ENCODE measurements at regions not wholly inside any gene's neighbourhood (a gene's known extent, or its start where the extent isn't known, plus 50 kb on each side); places are given as distances from the start of the nearest gene placed in this dataset.

DNA sequence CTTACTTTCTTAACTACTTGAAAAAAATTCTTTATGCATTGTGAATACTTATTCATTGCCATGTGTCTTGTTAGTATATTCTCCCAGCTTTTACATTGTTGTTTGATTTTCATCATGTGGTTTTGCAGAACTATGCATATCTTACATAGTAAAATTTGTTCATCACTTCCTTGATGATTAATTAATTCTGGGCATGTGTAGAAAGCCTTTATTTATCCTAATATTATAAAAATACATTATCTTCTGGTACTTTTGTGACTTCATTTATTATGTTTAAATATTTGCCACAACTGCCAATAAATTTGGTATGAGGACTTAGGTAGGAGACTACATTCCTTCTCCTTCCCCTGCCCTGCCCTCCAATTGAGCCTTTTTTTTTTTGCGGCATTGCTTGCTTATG, 166.0 kb upstream of the ZNF32 start:
- no peaks in the 10 kb centered on the region for H3K27me3 ChIP-seq (ENCODE audit: control insufficient read depth in 2 of 2, insufficient read depth in 2 of 2, low read length in 2 of 2)
- H3K9me3 ChIP-seq (ENCODE audit: control insufficient read depth in 2 of 2, low read length in 2 of 2) = no peaks in the 10 kb centered on the region
- H3K9ac ChIP-seq (ENCODE audit: low read depth in 1 of 2, low read length in 2 of 2) = no peak overlapping the region
- no peak overlapping the region for H3K27ac ChIP-seq (ENCODE audit: low read depth in 2 of 2, low read length in 2 of 2)
- H3K4me1 ChIP-seq (ENCODE audit: control insufficient read depth in 2 of 2, insufficient read depth in 2 of 2, low read length in 2 of 2) = no peaks in the 10 kb centered on the region
- H3K36me3 ChIP-seq (ENCODE audit: control insufficient read depth in 2 of 2, insufficient read depth in 2 of 2, low read length in 2 of 2) = no peaks in the 10 kb centered on the region
- H3K4me3 ChIP-seq (ENCODE audit: low read length in 2 of 2) = no peak overlapping the region

DNA sequence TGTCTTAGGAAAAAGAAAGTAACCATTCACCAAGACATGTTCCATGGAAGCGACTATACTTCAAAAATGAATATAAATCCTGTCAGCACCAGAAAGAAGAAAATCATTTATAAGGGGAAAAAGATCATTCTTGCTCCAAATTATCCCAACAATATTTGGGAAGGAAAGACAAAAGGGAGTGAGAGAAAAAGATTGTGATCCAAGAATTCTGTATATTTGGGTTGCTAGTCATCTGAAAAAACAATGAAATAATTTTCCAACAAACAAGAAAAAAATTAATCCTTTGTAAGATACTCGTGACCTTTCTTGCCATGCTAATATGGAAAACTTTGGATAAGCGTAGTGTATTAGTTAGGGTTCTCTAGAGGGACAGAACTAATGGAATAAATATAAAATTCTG, 163.2 kb upstream of the ZNF32 start:
- no peaks in the 10 kb centered on the region for H3K36me3 ChIP-seq (ENCODE audit: control insufficient read depth in 2 of 2, insufficient read depth in 2 of 2, low read length in 2 of 2)
- no peak overlapping the region for H3K27ac ChIP-seq (ENCODE audit: low read depth in 2 of 2, low read length in 2 of 2)
- no peaks in the 10 kb centered on the region for H3K27me3 ChIP-seq (ENCODE audit: control insufficient read depth in 2 of 2, insufficient read depth in 2 of 2, low read length in 2 of 2)
- H3K9me3 ChIP-seq (ENCODE audit: control insufficient read depth in 2 of 2, low read length in 2 of 2) = no peaks in the 10 kb centered on the region
- H3K4me3 ChIP-seq (ENCODE audit: low read length in 2 of 2) = no peak overlapping the region
- H3K9ac ChIP-seq (ENCODE audit: low read depth in 1 of 2, low read length in 2 of 2) = no peak overlapping the region
- no peaks in the 10 kb centered on the region for H3K4me1 ChIP-seq (ENCODE audit: control insufficient read depth in 2 of 2, insufficient read depth in 2 of 2, low read length in 2 of 2)

GRCh38 chr10:43809211-43809930, 160.7 kb upstream of the ZNF32 start:
- Histone ChIP-seq H3K9ac (ENCODE audit: low read depth in 1 of 2, low read length in 2 of 2) (no peak overlapping the region), H3K27me3 (ENCODE audit: control insufficient read depth in 2 of 2, insufficient read depth in 2 of 2, low read length in 2 of 2) (no peaks in the 10 kb centered on the region), H3K36me3 (ENCODE audit: control insufficient read depth in 2 of 2, insufficient read depth in 2 of 2, low read length in 2 of 2) (no peaks in the 10 kb centered on the region), H3K27ac (ENCODE audit: low read depth in 2 of 2, low read length in 2 of 2) (no peak overlapping the region), H3K4me3 (ENCODE audit: low read length in 2 of 2) (no peak overlapping the region), H3K4me1 (ENCODE audit: control insufficient read depth in 2 of 2, insufficient read depth in 2 of 2, low read length in 2 of 2) (no peaks in the 10 kb centered on the region), H3K9me3 (ENCODE audit: control insufficient read depth in 2 of 2, low read length in 2 of 2) (no peaks in the 10 kb centered on the region)

DNA sequence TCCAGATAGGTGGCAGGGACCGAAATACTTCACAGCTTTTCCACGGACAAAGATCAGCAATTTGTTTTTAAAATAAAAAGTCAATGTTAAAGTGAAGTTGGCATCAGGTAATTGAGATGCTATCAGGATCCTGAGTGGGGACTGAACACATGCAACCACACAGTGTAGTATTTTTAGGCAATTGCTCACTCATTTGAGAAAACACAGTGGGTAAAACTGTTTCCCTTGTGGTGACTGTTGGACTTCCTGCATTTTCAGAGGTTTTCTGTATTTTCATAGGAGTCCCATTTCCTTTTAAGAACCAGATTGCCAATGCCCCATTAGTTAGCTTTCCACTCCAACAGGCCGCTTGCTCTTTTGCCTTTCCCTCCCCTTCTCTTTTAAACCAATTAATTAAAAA, 159.5 kb upstream of the ZNF32 start:
- no peaks in the 10 kb centered on the region for H3K4me1 ChIP-seq (ENCODE audit: control insufficient read depth in 2 of 2, insufficient read depth in 2 of 2, low read length in 2 of 2)
- no peak overlapping the region for H3K27ac ChIP-seq (ENCODE audit: low read depth in 2 of 2, low read length in 2 of 2)
- no peak overlapping the region for H3K4me3 ChIP-seq (ENCODE audit: low read length in 2 of 2)
- H3K9me3 ChIP-seq (ENCODE audit: control insufficient read depth in 2 of 2, low read length in 2 of 2) = no peaks in the 10 kb centered on the region
- H3K36me3 ChIP-seq (ENCODE audit: control insufficient read depth in 2 of 2, insufficient read depth in 2 of 2, low read length in 2 of 2) = no peaks in the 10 kb centered on the region
- no peaks in the 10 kb centered on the region for H3K27me3 ChIP-seq (ENCODE audit: control insufficient read depth in 2 of 2, insufficient read depth in 2 of 2, low read length in 2 of 2)
- no peak overlapping the region for H3K9ac ChIP-seq (ENCODE audit: low read depth in 1 of 2, low read length in 2 of 2)

GRCh38 chr10:43806831-43807640, 158.4 kb upstream of the ZNF32 start:
- Histone ChIP-seq H3K27me3 (ENCODE audit: control insufficient read depth in 2 of 2, insufficient read depth in 2 of 2, low read length in 2 of 2) (no peaks in the 10 kb centered on the region), H3K36me3 (ENCODE audit: control insufficient read depth in 2 of 2, insufficient read depth in 2 of 2, low read length in 2 of 2) (no peaks in the 10 kb centered on the region), H3K9ac (ENCODE audit: low read depth in 1 of 2, low read length in 2 of 2) (no peak overlapping the region), H3K9me3 (ENCODE audit: control insufficient read depth in 2 of 2, low read length in 2 of 2) (no peaks in the 10 kb centered on the region), H3K4me3 (ENCODE audit: low read length in 2 of 2) (no peak overlapping the region), H3K4me1 (ENCODE audit: control insufficient read depth in 2 of 2, insufficient read depth in 2 of 2, low read length in 2 of 2) (no peaks in the 10 kb centered on the region), H3K27ac (ENCODE audit: low read depth in 2 of 2, low read length in 2 of 2) (no peak overlapping the region)

DNA sequence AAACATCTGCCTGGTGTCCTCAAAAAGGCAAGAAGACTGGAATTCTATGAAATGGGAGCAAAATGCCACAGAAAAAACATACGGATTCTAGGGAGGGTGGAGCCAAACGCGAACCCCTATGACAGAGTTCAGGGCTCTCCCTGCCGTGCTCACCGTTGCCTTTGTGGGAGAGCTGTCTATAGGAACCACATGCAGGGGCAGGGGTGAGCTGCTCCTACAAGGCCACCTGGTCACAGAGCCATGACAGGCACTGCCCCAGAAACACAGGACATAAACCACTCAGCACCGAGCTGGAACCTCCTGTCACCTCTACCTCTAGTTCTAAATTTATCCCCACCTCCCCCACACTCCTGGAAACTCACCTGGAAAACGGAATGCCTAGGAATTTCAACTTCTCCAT, 155.1 kb upstream of the ZNF32 start:
- Histone ChIP-seq H3K9me3 (ENCODE audit: control insufficient read depth in 2 of 2, low read length in 2 of 2) (no peaks in the 10 kb centered on the region), H3K4me3 (ENCODE audit: low read length in 2 of 2) (no peak overlapping the region), H3K4me1 (ENCODE audit: control insufficient read depth in 2 of 2, insufficient read depth in 2 of 2, low read length in 2 of 2) (no peaks in the 10 kb centered on the region), H3K36me3 (ENCODE audit: control insufficient read depth in 2 of 2, insufficient read depth in 2 of 2, low read length in 2 of 2) (no peaks in the 10 kb centered on the region), H3K9ac (ENCODE audit: low read depth in 1 of 2, low read length in 2 of 2) (no peak overlapping the region), H3K27me3 (ENCODE audit: control insufficient read depth in 2 of 2, insufficient read depth in 2 of 2, low read length in 2 of 2) (no peaks in the 10 kb centered on the region), H3K27ac (ENCODE audit: low read depth in 2 of 2, low read length in 2 of 2) (no peak overlapping the region)

DNA sequence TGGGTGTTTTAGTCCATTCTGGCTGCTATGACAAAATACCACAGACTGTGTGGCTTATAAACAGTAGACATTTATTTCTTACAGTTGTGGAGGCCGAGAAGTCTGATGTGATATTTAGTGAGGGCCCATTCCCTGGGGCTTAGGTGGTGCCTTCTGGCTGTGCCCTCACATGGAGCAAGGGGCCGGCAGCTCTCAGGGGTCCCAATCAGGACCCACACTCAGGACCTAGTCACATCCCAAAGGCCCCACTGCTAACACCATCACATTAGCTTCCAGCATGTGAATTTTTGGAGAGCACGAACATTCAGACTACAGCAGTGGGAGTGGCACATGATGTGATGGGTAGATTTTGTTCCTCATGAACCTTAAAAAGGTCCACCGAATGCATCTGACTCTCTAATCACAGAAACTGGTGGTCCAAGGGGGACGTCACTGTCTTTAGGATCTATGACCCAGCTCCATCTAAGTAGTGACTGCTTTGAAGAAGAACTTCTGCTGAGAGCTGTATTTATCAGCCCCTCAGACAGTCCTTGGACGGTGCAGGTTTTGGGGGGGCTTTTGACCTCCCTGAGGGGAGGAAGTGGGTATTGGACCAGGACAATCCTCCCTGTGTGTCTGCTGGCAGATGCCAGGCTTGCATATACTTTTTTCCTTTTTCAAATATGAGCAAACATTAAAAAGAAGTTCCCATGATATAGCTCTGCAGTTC, 154.5 kb upstream of the ZNF32 start:
- Histone ChIP-seq H3K36me3 (ENCODE audit: control insufficient read depth in 2 of 2, insufficient read depth in 2 of 2, low read length in 2 of 2) (no peaks in the 10 kb centered on the region), H3K9ac (ENCODE audit: low read depth in 1 of 2, low read length in 2 of 2) (no peak overlapping the region), H3K27me3 (ENCODE audit: control insufficient read depth in 2 of 2, insufficient read depth in 2 of 2, low read length in 2 of 2) (no peaks in the 10 kb centered on the region), H3K4me1 (ENCODE audit: control insufficient read depth in 2 of 2, insufficient read depth in 2 of 2, low read length in 2 of 2) (no peaks in the 10 kb centered on the region), H3K4me3 (ENCODE audit: low read length in 2 of 2) (no peak overlapping the region), H3K9me3 (ENCODE audit: control insufficient read depth in 2 of 2, low read length in 2 of 2) (no peaks in the 10 kb centered on the region), H3K27ac (ENCODE audit: low read depth in 2 of 2, low read length in 2 of 2) (no peak overlapping the region)

DNA sequence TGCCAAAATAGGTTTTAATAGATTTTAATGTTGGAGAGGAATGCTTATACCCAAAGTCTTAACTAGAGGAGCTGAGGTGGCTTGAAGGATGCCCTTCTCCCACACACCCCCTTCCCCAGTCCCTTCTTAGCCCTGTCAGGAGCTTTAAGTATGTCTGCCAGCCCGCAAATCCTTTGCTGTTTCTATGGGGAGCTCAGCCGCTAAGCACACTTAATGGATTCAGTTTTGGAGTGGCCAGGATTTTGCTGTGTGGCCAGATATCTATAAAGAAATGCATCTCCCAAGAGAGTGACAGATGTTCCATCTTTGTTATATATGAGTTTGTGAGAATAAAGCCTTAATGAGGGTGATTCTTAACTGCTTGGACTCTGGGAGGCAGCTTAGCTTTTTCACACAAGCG, 152.9 kb upstream of the ZNF32 start:
- no peaks in the 10 kb centered on the region for H3K9me3 ChIP-seq (ENCODE audit: control insufficient read depth in 2 of 2, low read length in 2 of 2)
- H3K27ac ChIP-seq (ENCODE audit: low read depth in 2 of 2, low read length in 2 of 2) = no peak overlapping the region
- H3K36me3 ChIP-seq (ENCODE audit: control insufficient read depth in 2 of 2, insufficient read depth in 2 of 2, low read length in 2 of 2) = no peaks in the 10 kb centered on the region
- no peaks in the 10 kb centered on the region for H3K4me1 ChIP-seq (ENCODE audit: control insufficient read depth in 2 of 2, insufficient read depth in 2 of 2, low read length in 2 of 2)
- no peaks in the 10 kb centered on the region for H3K27me3 ChIP-seq (ENCODE audit: control insufficient read depth in 2 of 2, insufficient read depth in 2 of 2, low read length in 2 of 2)
- no peak overlapping the region for H3K4me3 ChIP-seq (ENCODE audit: low read length in 2 of 2)
- no peak overlapping the region for H3K9ac ChIP-seq (ENCODE audit: low read depth in 1 of 2, low read length in 2 of 2)

DNA sequence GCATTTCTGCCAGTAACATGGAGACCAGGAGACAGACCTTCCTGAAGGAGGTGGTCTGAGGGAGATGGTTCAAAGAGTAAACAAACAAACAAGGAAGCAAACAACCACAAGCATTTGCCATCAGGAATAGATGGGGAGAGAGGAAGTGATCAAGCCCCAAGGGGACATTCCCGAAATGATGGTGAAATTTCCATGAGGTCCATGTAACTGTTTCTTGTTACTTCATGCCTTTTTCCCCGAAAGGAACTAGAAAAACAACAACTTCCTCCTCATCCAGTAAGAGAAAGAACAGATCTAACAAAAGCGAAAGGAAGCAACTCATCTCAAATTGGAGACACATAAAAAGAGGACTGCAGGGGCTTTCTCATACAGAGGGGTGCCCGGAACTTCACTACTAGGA, 152.5 kb upstream of the ZNF32 start:
- Histone ChIP-seq H3K27me3 (ENCODE audit: control insufficient read depth in 2 of 2, insufficient read depth in 2 of 2, low read length in 2 of 2) (no peaks in the 10 kb centered on the region), H3K4me3 (ENCODE audit: low read length in 2 of 2) (no peak overlapping the region), H3K9ac (ENCODE audit: low read depth in 1 of 2, low read length in 2 of 2) (no peak overlapping the region), H3K27ac (ENCODE audit: low read depth in 2 of 2, low read length in 2 of 2) (no peak overlapping the region), H3K36me3 (ENCODE audit: control insufficient read depth in 2 of 2, insufficient read depth in 2 of 2, low read length in 2 of 2) (no peaks in the 10 kb centered on the region), H3K9me3 (ENCODE audit: control insufficient read depth in 2 of 2, low read length in 2 of 2) (no peaks in the 10 kb centered on the region), H3K4me1 (ENCODE audit: control insufficient read depth in 2 of 2, insufficient read depth in 2 of 2, low read length in 2 of 2) (no peaks in the 10 kb centered on the region)

DNA sequence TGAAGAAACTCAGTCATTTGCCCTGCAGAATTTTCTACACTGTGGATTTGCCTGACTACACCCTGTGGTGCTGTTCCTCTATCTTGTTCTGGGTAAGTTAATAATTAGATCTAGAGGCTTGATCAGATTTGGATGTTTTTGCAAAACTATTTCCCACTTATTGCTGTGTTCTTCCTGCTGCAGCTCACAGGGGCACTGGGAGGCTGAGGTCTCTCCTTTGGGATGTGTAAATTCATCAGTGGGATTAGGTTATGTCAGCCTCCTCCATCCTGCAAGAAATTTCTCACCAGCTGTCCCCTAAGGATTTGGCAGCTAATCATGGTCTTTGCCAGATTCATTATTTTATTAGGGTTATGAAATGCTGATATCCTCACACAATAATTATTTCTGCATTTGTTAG, 148.1 kb upstream of the ZNF32 start:
- Histone ChIP-seq H3K4me1 (ENCODE audit: control insufficient read depth in 2 of 2, insufficient read depth in 2 of 2, low read length in 2 of 2) (no peaks in the 10 kb centered on the region), H3K27me3 (ENCODE audit: control insufficient read depth in 2 of 2, insufficient read depth in 2 of 2, low read length in 2 of 2) (no peaks in the 10 kb centered on the region), H3K4me3 (ENCODE audit: low read length in 2 of 2) (no peak overlapping the region), H3K36me3 (ENCODE audit: control insufficient read depth in 2 of 2, insufficient read depth in 2 of 2, low read length in 2 of 2) (no peaks in the 10 kb centered on the region), H3K9me3 (ENCODE audit: control insufficient read depth in 2 of 2, low read length in 2 of 2) (no peaks in the 10 kb centered on the region), H3K27ac (ENCODE audit: low read depth in 2 of 2, low read length in 2 of 2) (no peak overlapping the region), H3K9ac (ENCODE audit: low read depth in 1 of 2, low read length in 2 of 2) (no peak overlapping the region)

All from mucosa of rectum (tissue), 2 donors.